ENCODE measurements at regions not wholly inside any gene's neighbourhood (a gene's known extent, or its start where the extent isn't known, plus 50 kb on each side); places are given as distances from the start of the nearest gene placed in this dataset.

DNA sequence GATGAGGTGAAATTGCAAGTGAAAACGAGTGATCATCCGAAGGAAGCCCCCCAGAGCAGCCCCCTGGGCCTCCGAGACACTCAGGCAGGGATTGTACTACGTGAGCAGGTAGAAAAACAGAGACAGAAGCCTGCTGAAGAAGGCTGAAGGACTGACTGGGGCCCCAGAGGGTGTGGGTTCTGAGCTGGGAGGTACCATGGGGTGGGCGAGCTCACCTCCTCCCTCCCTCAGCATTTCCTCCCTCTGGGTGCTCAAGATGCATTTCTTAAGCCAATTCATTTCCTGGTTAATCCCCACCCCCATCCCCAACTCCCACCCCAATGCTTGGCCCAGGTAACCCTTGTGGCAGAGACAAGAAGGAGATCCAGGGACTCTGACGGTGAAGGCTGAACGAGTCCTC, 108.7 kb downstream of the BDH1 start:
- TF ChIP-seq POLR2A (IDR thresholded peaks at IDR 0.05; ENCODE audit: low read depth): no peak
- no peak for TF ChIP-seq POLR2AphosphoS5 (IDR thresholded peaks at IDR 0.05)
- TF ChIP-seq, protein P1, sequence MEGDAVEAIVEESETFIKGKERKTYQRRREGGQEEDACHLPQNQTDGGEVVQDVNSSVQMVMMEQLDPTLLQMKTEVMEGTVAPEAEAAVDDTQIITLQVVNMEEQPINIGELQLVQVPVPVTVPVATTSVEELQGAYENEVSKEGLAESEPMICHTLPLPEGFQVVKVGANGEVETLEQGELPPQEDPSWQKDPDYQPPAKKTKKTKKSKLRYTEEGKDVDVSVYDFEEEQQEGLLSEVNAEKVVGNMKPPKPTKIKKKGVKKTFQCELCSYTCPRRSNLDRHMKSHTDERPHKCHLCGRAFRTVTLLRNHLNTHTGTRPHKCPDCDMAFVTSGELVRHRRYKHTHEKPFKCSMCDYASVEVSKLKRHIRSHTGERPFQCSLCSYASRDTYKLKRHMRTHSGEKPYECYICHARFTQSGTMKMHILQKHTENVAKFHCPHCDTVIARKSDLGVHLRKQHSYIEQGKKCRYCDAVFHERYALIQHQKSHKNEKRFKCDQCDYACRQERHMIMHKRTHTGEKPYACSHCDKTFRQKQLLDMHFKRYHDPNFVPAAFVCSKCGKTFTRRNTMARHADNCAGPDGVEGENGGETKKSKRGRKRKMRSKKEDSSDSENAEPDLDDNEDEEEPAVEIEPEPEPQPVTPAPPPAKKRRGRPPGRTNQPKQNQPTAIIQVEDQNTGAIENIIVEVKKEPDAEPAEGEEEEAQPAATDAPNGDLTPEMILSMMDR (IDR thresholded peaks at IDR 0.05): no peak
